HEK293T (cell line): ENCODE measurements at regions not wholly inside any gene's neighbourhood (a gene's known extent, or its start where the extent isn't known, plus 50 kb on each side); places are given as distances from the start of the nearest gene placed in this dataset.

Experiments
- CTCF ChIA-PET: fragments of 350-600 bp; formaldehyde crosslinking; extraction: SDS; loops from one replicate; lab custom pipeline; 2021; ENCODE audit warnings: antibody characterized with exemption, inconsistent platforms; lab: Yijun Ruan, JAX
- POLR2A ChIA-PET: fragments of 350-600 bp; formaldehyde crosslinking; extraction: SDS; loops from one replicate; lab custom pipeline; 2020; ENCODE audit warnings: antibody characterized with exemption, inconsistent platforms; lab: Yijun Ruan, JAX
- DNase-seq: peaks from one replicate; pipeline ENCODE4 v3.0.0; 2012; ENCODE audit warnings: mixed read lengths; ENCODE audit errors: extremely low spot score
- ARNT ChIP-seq: fragments of 450-650 bp; IDR thresholded peaks from 2 replicates; pipeline ENCODE4 v1.6.1; 2017; ENCODE audit warnings: mild to moderate bottlenecking
- BHLHE40 ChIP-seq: fragments of 450-650 bp; IDR thresholded peaks from 2 replicates; pipeline ENCODE4 v1.6.1; 2016; ENCODE audit warnings: mild to moderate bottlenecking, moderate library complexity, borderline replicate concordance
- CTBP1 ChIP-seq: fragments of 450-650 bp; IDR thresholded peaks from 2 replicates; pipeline ENCODE4 v1.6.1; 2016; ENCODE audit warnings: borderline replicate concordance
- ELF4 ChIP-seq: fragments of 450-650 bp; IDR thresholded peaks from 2 replicates; pipeline ENCODE4 v1.6.1; 2017; ENCODE audit warnings: antibody characterized with exemption
- FOXA1 ChIP-seq: fragments of 450-650 bp; IDR thresholded peaks from 2 replicates; pipeline ENCODE4 v1.6.1; 2016; ENCODE audit warnings: mild to moderate bottlenecking
- FOXK2 ChIP-seq: fragments of 450-650 bp; IDR thresholded peaks from 2 replicates; pipeline ENCODE4 v1.6.1; 2016; ENCODE audit warnings: mild to moderate bottlenecking
- FOXM1 ChIP-seq: fragments of 450-650 bp; IDR thresholded peaks from 2 replicates; pipeline ENCODE4 v1.6.1; 2017; ENCODE audit warnings: mild to moderate bottlenecking, borderline replicate concordance
- HDGF ChIP-seq: fragments of 450-650 bp; IDR thresholded peaks from 2 replicates; pipeline ENCODE4 v1.6.1; 2017; ENCODE audit warnings: antibody characterized with exemption, borderline replicate concordance
- L3MBTL2 ChIP-seq: fragments of 450-650 bp; conservative IDR thresholded peaks from 2 replicates; pipeline ENCODE4 v1.6.1; 2016; ENCODE audit warnings: mild to moderate bottlenecking
- LEF1 ChIP-seq: fragments of 450-650 bp; IDR thresholded peaks from 2 replicates; pipeline ENCODE4 v1.6.1; 2017; ENCODE audit warnings: mild to moderate bottlenecking, borderline replicate concordance
- NFRKB ChIP-seq: fragments of 450-650 bp; IDR thresholded peaks from 2 replicates; pipeline ENCODE4 v1.6.1; 2016; ENCODE audit warnings: mild to moderate bottlenecking, moderate library complexity
- PKNOX1 ChIP-seq: fragments of 450-650 bp; IDR thresholded peaks from 2 replicates; pipeline ENCODE4 v1.6.1; 2016
- SP1 ChIP-seq: fragments of 450-650 bp; IDR thresholded peaks from 2 replicates; pipeline ENCODE4 v1.6.1; 2017
- SUZ12 ChIP-seq: fragments of 450-650 bp; IDR thresholded peaks from 2 replicates; pipeline ENCODE4 v1.6.1; 2016; ENCODE audit warnings: mild to moderate bottlenecking
- TARDBP ChIP-seq: fragments of 450-650 bp; IDR thresholded peaks from 2 replicates; pipeline ENCODE4 v1.6.1; 2016
- ZNF384 ChIP-seq: fragments of 450-650 bp; IDR thresholded peaks from 2 replicates; pipeline ENCODE4 v1.6.1; 2016

- DNase-seq = no peak
- ChIA-PET CTCF (no interaction called here), POLR2A (interaction anchor here (1.4 kb wide), 1 partner anchor 9 kb away, joined by 6 read pairs; no protein-coding TSS in a partner anchor)
- TF ChIP-seq NFRKB = no peak
- TF ChIP-seq LEF1 = no peak
- no peak for TF ChIP-seq SP1
- no peak for TF ChIP-seq TARDBP
- TF ChIP-seq BHLHE40 = no peak
- TF ChIP-seq CTBP1 = no peak
- TF ChIP-seq SUZ12 = no peak
- no peak for TF ChIP-seq L3MBTL2
Measured at GRCh38 chr20:57967364-57967763, 257.5 kb upstream of the PMEPA1 start.

DNA sequence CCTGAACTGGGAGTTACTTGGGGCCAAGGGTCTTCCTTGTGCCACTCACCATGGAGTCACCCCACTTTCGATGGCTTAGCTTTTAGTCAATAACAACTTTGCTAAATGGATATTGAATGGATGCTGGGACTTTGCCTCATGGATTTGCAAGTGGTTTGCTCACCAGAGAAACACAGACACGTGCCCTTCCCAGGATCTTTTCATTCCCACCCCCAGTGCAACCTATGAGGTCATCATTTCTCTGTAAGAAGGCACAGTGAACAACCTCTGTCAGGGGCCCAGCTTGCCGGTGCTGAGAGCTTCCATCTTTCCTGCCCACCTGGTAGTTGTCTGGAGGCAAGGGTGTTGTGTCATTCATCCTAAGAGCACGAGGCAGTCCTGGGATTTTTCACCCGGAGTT lies 256.8 kb upstream of the PMEPA1 start:
- ChIA-PET POLR2A (interaction anchor here (1.4 kb wide), 1 partner anchor 9 kb away, joined by 6 read pairs; no protein-coding TSS in a partner anchor), CTCF (no interaction called here)
- TF ChIP-seq SUZ12 (no peak), ZNF384 (no peak), ELF4 (no peak), ARNT (no peak), NFRKB (no peak), FOXM1 (no peak), CTBP1 (no peak), PKNOX1 (no peak), SP1 (no peak), FOXK2 (no peak), BHLHE40 (no peak), TARDBP (no peak), L3MBTL2 (no peak), LEF1 (no peak), HDGF (no peak)
- DNase-seq = no peak

DNA sequence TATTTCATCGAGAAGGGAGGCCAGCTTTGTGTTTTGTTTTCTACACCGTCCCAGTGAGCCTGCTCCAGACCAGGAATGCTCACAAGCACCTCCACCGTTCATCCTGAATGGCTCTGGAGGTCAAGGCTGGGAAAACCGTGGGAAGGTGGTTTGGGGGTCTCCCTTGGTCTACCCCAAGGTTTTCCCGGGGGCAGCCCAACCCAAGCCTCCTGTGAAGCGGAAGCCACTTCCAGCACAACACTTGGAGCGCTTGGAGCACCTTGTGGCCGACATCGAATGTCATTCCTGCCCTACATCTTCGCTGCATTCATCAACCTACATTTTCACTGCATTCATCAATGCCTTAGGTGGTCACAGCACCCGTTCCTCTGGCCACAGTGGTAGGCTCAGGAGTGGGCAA lies 255.6 kb upstream of the PMEPA1 start:
- ChIA-PET CTCF (no interaction called here), POLR2A (no interaction called here)
- TF ChIP-seq FOXM1 = no peak
- no peak for TF ChIP-seq L3MBTL2
- no peak for TF ChIP-seq PKNOX1
- no peak for TF ChIP-seq CTBP1
- TF ChIP-seq LEF1 = no peak
- TF ChIP-seq ZNF384 = no peak
- TF ChIP-seq FOXK2 = no peak
- no peak for DNase-seq

DNA sequence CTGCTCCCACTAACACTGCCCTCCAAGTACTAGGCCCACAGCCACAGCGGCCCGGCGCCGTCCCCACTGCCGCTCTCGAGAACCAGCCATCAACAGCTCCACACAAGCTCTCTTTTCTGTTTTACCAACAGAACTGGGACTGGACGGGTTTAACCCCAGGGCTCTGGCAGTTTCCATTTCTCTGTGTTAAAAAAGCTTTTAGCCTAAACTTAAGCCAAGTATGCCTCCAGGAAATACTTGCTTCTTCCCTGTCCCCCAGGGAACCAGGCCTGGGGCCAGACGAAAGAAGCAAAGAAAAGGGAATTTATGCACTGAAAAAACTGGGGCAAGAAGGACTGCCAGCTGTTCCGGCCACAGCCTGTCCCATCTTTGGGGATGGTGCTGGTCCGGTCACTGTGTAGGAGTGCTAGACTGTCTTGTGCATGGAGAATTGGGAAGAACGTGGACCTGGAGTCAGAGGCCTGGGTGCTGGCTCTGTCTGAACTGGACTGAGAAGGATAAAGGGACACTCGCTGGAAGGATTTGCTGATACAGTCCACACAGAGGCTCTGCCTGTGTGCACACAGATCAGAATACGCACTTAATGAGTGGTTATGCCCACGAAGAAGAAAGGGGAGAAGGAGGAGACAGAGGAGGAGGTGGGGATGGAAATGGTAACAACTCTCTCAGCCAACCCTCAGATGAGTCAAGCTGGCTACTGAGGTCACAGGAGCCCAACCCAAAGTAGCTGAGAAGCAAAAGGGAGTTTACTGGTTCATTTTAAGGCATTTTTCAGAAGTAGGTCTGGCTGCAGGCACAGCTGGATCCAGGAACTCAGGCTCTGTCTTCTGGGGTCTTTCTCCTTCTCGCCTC lies 254.4 kb upstream of the PMEPA1 start:
- POLR2A ChIA-PET = no interaction called here
- no peak for DNase-seq
- TF ChIP-seq FOXK2 (no peak), SP1 (no peak), FOXA1 (no peak), NFRKB (no peak), SUZ12 (no peak), BHLHE40 (no peak), L3MBTL2 (no peak), LEF1 (no peak)
- CTCF ChIA-PET = no interaction called here

- no peak for TF ChIP-seq ELF4
- TF ChIP-seq L3MBTL2 = peak; percentile 56; the same call in 1 of the 2 replicates
- DNase-seq = no peak
- CTCF ChIA-PET = no interaction called here
- POLR2A ChIA-PET = no interaction called here
Measured at GRCh38 chr20:57960803-57961575, 251.2 kb upstream of the PMEPA1 start.

GRCh38 chr20:57959589-57959988 lies 249.8 kb upstream of the PMEPA1 start:
- ChIA-PET POLR2A (no interaction called here), CTCF (no interaction called here)
- no peak for DNase-seq

More at GRCh38 chr20:57959589-57959988, 249.8 kb upstream of the PMEPA1 start:
- TF ChIP-seq PKNOX1 (peak; percentile 75), BHLHE40 (no peak), CTBP1 (no peak), L3MBTL2 (no peak), NFRKB (no peak), SP1 (no peak), FOXM1 (no peak), HDGF (no peak), FOXA1 (no peak)
